ENCODE measurements at regions not wholly inside any gene's neighbourhood (a gene's known extent, or its start where the extent isn't known, plus 50 kb on each side); places are given as distances from the start of the nearest gene placed in this dataset.
A peak's percentile ranks its signal among the peaks of the same experiment; 100 is the strongest.
"Not testable (repeated sequence)": the region's sequence is repeated elsewhere in the genome, so short reads cannot be mapped to it uniquely, and the experiment has no call there.

GRCh38 chr3:139095803-139096466 lies 51.2 kb upstream of the PRR23C start:
- DNase-seq = no peak

GRCh38 chr3:139096670-139097069 lies 52.0 kb upstream of the PRR23C start:
- no peak for DNase-seq

GRCh38 chr3:139098391-139098790 lies 53.7 kb upstream of the PRR23C start:
- DNase-seq = no peak

- no peak for DNase-seq
Measured at GRCh38 chr3:139099968-139100817, 55.5 kb upstream of the PRR23C start.

- no peak for DNase-seq
Measured at GRCh38 chr3:139100821-139101220, 56.1 kb upstream of the PRR23C start.

- DNase-seq = peak; percentile 72 to 90
Measured at GRCh38 chr3:139101396-139101795, 56.7 kb upstream of the PRR23C start.

GRCh38 chr3:139103484-139103883 lies 58.8 kb upstream of the PRR23C start:
- no peak for DNase-seq

GRCh38 chr3:139104062-139104461 lies 59.4 kb upstream of the PRR23C start:
- DNase-seq = no peak

GRCh38 chr3:139105154-139105702 lies 60.5 kb upstream of the PRR23C start:
- no peak for DNase-seq

GRCh38 chr3:139106013-139106932 lies 61.6 kb upstream of the PRR23C start:
- no peak for DNase-seq

GRCh38 chr3:139107424-139108252 lies 62.9 kb upstream of the PRR23C start:
- DNase-seq = no peak

- no peak for DNase-seq
Measured at GRCh38 chr3:139108253-139108969, 63.7 kb upstream of the PRR23C start.

- DNase-seq = peak; percentile 72 to 95
Measured at GRCh38 chr3:139109271-139109670, 64.6 kb upstream of the PRR23C start.

GRCh38 chr3:139110072-139110830 lies 65.6 kb upstream of the PRR23C start:
- DNase-seq = peak in 1 of 2 experiments; percentile 39

GRCh38 chr3:139110929-139111328 lies 66.2 kb upstream of the PRR23C start:
- DNase-seq = not testable (repeated sequence)

- DNase-seq = peak; percentile 74 to 88
Measured at GRCh38 chr3:139111392-139112229, 66.9 kb upstream of the PRR23C start.

- DNase-seq = peak in 1 of 2 experiments; percentile 59
Measured at GRCh38 chr3:139112230-139112558, 67.5 kb upstream of the PRR23C start.

- DNase-seq = peak; percentile 14 to 55
Measured at GRCh38 chr3:139113231-139113992, 68.7 kb upstream of the PRR23C start.

GRCh38 chr3:139113993-139114375 lies 69.3 kb upstream of the PRR23C start:
- no peak for DNase-seq
